ENCODE measurements at regions not wholly inside any gene's neighbourhood (a gene's known extent, or its start where the extent isn't known, plus 50 kb on each side); places are given as distances from the start of the nearest gene placed in this dataset.

DNA sequence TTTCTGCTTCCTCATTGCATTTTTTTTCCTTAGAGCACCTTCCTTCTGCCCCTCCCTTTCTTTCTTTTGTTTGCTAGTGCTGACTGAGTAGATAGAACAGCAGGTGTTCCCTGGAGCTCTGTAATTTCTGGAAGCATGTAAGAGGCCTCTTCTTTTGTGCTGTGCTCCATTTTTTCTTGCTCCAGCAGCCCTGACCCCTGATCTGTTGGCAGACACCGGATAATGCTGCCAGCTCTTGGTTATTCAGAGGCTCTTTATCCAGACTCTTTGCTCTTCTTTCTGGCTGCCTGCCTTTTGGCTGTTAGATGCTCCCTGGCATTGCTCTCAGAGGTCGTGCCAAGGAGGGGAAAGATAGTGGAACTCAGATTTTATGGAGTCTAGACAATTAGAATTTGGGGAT, 104.4 kb upstream of the RBMS3 start:
- TF ChIP-seq CTCF (IDR thresholded peaks at IDR 0.05; ENCODE audit: low read depth, low read length, poor library complexity, severe bottlenecking): no peak
- TF ChIP-seq EZH2phosphoT487 (IDR thresholded peaks at IDR 0.05; ENCODE audit: borderline replicate concordance, low read length): no peak

Data from DOHH2 (cell line).